ENCODE measurements at regions not wholly inside any gene's neighbourhood (a gene's known extent, or its start where the extent isn't known, plus 50 kb on each side); places are given as distances from the start of the nearest gene placed in this dataset.
A peak's percentile ranks its signal among the peaks of the same experiment; 100 is the strongest.
"Not testable (repeated sequence)": the region's sequence is repeated elsewhere in the genome, so short reads cannot be mapped to it uniquely, and the experiment has no call there.

DNA sequence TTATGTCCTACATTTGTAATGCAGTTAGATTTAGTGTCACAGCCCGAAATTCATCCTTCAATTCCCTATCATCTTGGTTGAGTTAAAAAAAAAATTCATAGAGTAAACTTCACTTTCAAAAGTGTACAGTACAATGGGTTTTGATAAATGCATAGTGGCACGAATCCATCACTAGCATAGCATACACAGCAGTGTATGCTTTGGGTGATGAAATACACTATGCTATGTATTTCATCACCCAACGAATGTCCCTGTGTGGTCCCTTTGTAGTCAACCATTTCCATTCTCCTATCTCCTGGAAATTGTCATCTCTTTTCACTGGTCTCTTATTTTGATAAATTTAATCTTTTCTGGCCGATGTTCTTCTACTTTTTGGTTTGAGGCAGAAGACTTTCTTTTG is 129.4 kb upstream of the BASP1 start:
- no peak for DNase-seq

DNA sequence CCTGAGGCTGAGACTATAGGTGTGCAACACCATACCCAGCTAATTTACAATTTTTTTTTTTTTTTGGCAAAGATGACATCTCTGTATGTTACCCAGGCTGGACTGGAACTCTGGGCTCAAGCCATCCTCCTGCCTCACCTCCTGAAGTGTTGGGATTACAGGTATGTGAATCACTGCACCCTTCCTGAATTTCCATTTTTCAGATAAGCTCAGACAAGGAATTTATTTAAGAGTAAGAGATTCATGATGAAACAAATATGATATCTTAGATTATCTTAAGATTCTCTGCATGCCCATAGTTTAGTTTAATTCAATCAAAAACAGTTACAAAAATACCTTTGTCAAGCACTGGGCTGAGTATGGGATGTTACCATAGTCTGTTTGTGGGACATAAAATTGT is 128.4 kb upstream of the BASP1 start:
- no peak for DNase-seq

- no peak for DNase-seq
Observed at GRCh38 chr5:17089690-17090089, 127.7 kb upstream of the BASP1 start.

DNA sequence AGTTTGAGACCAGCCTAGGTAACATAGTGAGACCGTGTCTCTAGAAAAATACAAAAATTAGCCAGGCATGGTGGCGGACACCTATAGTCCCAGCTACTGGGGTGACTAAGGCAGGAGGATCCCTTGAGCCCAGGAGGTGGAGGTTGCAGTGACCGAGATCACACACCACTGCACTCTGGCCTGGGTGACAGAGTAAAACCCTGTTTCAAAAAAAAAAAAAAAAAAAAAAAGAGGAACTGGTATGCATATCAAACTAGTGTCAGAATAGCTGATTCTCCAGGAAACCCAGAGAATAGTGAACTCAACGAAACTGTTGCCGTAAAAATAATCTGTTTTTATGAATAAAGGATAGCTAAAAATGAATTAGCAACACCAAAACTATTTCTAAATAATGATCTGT is 126.6 kb upstream of the BASP1 start:
- DNase-seq: no peak

DNA sequence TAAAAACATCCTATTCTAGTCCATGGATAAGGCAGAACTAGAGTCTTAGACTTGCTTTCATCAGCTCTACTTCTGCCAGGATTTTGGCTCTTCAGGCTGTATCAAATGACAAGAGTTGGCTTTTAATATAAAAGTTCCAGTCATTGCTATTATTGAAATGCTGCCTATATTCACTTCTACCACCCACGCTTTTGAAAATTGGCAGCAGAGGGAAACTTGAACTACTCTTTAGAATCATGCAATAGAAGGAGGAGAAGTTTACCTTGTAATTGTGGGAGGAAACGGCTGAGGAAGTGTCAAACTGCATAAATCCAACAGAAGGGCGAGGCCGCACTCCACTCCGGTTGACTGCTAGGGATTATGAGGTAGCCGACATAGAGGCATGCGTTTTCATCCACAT is 122.6 kb upstream of the BASP1 start:
- DNase-seq: no peak

DNA sequence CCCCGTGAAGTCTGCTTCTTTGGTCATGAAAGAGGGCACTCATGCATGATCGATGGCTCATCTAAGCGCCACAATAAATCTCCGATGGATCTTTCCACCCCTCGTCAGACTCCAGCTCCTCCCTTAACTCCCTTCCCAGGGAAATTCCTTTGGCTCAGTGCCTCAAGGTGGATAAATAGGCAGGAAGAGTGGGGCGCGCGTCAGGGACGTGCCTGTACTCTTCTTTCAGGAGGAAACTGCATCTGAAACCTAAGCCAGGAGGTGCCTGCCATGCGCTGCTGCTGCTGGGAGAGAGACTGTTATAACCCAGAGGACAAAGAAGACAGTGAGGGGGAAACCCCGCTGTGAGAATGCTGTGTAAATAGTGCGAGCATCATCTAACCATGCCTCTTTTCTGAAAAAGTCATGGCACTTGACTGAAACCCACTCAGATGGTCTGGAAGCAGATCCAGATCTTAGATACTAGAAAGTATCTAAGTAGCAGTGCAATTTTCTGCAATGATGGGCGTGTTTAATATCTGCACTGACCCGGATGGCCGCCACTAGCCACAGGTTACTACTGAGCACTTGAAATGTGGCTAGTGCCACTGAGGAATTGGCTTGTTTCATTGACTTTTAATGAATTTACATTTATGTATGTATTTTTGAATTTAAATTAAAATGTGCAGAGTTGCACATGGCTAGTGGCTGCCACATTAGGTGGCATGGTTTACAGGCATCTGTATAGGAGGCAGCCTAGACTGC is 120.3 kb upstream of the BASP1 start:
- DNase-seq: no peak

GRCh38 chr5:17099946-17100345 is 117.5 kb upstream of the BASP1 start:
- DNase-seq: no peak

- peak; percentile 40 to 49 for DNase-seq
Observed at GRCh38 chr5:17103461-17103860, 114.0 kb upstream of the BASP1 start.

DNA sequence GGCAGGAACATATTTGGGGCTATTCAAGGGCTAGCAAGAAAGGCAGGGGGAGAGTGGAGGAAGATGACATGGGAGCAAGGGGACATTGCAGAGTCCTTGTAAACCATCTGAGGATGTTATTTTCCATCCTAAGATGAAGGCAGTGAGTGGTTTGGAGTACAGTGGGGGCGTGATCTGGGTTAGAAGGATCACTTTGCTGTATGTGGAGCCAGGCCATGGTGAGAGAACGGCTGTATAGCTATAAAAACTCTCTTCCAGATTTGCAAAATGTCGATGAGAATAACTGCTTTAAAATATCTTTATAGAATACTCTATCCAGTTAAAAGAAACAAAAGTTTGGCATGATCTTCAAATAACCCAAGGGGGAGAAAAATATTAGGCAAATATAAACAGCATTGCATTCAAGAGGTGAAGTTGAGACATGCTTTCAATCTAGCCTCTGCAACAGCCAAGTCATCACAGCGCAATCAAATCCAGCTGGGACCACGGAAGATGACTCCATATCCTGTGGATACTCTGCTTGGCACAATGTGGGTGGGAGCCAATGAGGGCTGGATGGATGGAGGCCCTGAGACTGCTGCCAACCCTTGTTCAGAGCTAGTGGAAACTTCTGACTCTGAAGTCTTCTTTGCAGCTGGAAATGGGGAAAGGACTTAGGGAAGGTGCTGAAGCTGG is 111.5 kb upstream of the BASP1 start:
- peak in 1 of 2 donors; percentile 50 for DNase-seq

DNA sequence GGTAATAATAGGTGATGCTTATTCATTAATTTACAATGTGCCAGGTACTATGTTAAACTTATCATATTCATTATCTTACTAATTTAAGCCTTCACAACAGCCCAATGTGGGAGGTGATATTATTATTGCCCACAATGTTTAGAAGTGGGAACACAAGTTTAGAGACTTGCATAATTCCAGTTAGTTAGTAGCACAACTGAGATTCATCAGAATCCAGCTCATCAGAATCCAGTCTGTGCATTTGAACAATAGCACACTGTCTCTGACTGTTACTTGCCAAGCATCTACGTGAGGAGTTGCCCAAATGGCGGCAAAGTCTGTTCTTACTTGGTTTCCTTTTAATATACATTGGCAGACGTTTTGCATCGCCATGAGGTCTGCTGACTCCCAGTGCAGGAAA is 110.9 kb upstream of the BASP1 start:
- DNase-seq: no peak

DNA sequence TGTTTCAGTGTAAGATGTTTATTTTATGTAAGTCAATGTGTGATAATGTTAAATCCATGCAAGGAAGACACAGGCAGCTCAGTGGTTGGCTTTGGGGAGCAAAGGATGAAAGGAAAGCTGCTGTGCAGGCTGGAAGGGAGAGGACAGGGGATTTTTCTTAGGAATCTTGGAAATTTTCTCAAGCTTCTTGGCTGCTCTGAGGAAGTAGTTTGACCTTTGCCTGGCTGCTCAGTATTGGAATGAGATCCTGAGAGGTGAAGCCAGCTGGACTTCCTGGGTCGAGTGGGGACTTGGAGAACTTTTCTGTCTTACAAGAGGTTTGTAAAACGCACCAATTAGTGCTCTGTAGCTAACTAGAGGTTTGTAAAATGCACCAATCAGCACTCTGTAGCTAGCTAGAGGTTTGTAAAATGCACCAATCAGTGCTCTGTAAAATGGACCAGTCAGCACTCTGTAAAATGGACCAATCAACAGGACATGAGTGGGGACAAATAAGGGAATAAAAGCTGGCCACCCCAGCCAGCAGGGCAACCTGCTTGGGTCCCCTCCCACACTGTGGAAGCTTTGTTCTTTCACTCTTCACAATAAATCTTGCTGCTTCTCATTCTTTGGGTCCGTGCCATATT is 105.2 kb upstream of the BASP1 start:
- DNase-seq: not testable (repeated sequence)

GRCh38 chr5:17113174-17113958 is 104.1 kb upstream of the BASP1 start:
- no peak for DNase-seq

DNA sequence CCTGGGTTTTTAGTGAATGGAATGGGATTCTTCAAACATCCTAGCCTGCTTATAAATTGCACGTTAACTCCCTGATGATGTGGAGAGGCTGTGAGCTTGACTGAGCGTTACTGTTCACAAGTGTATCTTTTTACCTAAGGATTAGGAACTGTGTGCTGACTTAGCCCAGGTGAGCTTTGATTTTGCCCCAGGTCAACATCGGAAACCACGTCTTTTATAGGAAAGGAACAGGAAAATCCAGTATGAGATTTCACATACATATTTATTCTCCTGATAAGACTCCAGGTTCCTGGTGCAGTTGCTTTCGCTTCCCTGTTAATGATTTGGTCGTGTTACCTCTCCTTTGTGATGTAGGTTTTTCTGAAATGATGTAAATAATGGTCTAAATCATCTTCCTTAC is 103.2 kb upstream of the BASP1 start:
- DNase-seq: no peak

- no peak for DNase-seq
Observed at GRCh38 chr5:17114715-17115599, 102.5 kb upstream of the BASP1 start.

DNA sequence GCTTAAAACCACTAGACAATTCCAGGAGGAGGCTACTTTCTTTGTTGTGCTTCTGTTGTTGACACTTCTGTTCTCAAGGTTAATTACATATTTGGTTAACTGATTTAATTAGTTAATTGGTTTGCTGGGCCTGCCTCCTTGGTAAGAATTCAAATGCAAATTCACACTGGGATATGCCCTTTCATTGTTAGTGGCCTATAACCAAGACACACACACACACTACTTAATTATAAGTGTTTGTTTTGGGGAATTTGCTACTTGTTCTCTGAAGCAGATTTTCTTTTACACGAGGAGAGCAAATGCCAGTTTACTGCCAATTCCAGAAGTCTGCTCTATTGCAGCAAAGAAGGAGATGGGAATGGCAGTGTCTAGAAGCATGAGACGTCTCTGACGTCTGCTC is 101.6 kb upstream of the BASP1 start:
- DNase-seq: no peak

- peak; percentile 95 to 100 for DNase-seq
Observed at GRCh38 chr5:17118631-17119030, 98.8 kb upstream of the BASP1 start.

DNA sequence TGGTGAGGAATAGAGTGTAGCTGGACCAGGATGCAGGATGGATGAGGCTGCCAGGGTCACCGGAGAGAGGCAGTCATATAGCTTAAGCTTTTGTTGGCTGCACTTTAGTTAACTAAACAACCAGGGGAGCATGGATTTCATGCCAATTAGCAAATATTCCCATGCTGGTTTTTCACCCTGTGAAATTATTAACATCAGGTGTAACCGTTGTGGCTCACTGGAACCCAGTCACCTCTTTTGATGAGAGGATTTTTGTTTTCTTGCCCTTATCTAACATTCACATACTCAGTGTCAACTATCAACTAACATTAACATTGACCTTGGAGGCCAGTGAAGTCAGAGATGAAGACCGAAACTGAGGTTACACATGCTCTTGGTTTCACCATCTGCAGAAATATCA is 97.2 kb upstream of the BASP1 start:
- DNase-seq: no peak

DNA sequence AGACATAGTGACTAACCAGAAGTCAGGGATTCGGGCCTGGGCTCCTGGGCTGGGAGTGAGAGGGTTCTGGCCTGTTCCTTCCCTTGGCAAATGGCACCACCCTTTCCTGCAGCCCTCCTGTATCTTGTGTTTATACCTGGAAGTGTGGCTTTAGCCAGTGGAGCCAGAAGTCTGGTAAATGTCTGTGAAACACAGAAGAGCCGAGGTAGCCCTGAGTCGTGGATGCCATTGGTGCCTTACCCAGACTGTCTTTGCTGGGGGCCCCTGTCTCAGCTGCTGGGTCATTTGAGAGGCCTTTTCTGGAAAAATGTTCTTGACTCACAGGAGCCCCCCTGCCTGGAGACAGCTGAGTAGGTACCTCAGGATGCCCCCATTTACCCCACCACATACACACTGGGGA is 95.7 kb upstream of the BASP1 start:
- no peak for DNase-seq

DNA sequence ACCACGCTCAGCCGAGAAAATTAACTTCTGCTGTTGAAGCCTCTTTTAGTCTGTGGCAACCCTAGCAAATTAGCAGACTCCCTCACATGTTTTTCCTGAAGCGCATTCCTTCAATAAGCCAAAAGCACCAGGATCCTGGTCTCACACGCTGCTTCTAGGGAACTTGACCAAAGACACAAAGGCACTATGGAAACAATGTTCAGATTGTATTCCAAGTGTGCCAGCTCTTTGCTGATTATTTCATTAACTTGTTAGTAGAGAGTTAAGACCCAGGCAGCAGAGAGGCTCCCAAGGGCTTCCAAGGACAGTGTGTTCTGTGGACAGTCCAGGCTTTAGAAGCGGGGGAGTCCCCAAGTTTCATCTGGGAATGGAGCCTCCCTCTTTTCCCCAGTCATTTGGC is 94.4 kb upstream of the BASP1 start:
- DNase-seq: no peak

- peak in 1 of 2 donors; percentile 23 for DNase-seq
Observed at GRCh38 chr5:17123773-17124172, 93.7 kb upstream of the BASP1 start.

DNA sequence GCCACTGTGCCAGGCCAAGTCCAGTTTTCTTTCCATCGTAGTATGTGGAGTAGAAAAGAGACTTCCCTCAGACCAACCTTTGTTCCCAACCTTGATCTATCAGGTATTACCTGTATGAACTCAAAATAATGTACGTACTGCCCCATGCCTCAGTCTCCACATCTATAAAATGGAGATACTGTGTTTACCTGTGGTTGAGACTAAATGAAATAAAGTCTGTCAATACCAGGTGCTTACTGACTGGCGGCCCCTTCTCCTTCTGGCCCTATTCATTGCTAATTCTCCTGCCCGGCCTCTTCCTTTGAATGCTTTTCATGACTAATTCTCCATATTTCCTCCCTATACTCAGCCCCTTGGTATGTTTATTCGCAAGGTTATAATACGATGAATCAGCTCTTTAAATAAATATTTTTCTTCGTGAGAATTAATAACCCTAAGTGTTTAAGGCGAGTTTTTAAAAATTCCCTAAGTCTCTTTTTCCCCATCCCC is 89.6 kb upstream of the BASP1 start:
- DNase-seq: no peak
